ENCODE measurements at regions not wholly inside any gene's neighbourhood (a gene's known extent, or its start where the extent isn't known, plus 50 kb on each side); places are given as distances from the start of the nearest gene placed in this dataset.

- no peak overlapping the region for H3K27ac ChIP-seq
- TF ChIP-seq CTCF (conservative IDR thresholded peaks at IDR 0.05; ENCODE audit: low read depth), result no peak
- POLR2A ChIA-PET (ENCODE audit: low non-redundant PET), result no interaction called here
These were observed 68.7 kb upstream of the PRDM1 start for GRCh38 chr6:106017454-106017853.

GRCh38 chr6:106014955-106015354, 71.2 kb upstream of the PRDM1 start:
- no peak for DNase-seq (ENCODE audit: low spot score)
- H3K27ac ChIP-seq, result no peak overlapping the region
- CTCF ChIA-PET, result interaction anchor here (0.7 kb wide), 1 partner anchor 9 kb away, joined by 3 read pairs; no protein-coding TSS in a partner anchor
- POLR2A ChIA-PET (ENCODE audit: low non-redundant PET), result no interaction called here
- TF ChIP-seq CTCF (conservative IDR thresholded peaks at IDR 0.05; ENCODE audit: low read depth), result no peak

More at GRCh38 chr6:106017454-106017853, 68.7 kb upstream of the PRDM1 start:
- CTCF ChIA-PET, result interaction anchor here (0.6 kb wide), 1 partner anchor 209 kb away, joined by 3 read pairs; no protein-coding TSS in a partner anchor
- no peak for DNase-seq (ENCODE audit: low spot score)

- no peak for TF ChIP-seq CTCF (conservative IDR thresholded peaks at IDR 0.05; ENCODE audit: low read depth)
- CTCF ChIA-PET, result no interaction called here
- DNase-seq (ENCODE audit: low spot score), result no peak
- no peak overlapping the region for H3K27ac ChIP-seq
- POLR2A ChIA-PET (ENCODE audit: low non-redundant PET), result no interaction called here
These were observed 74.7 kb upstream of the PRDM1 start for GRCh38 chr6:106011476-106011875.

GRCh38 chr6:106005954-106006353, 80.2 kb upstream of the PRDM1 start:
- TF ChIP-seq CTCF (conservative IDR thresholded peaks at IDR 0.05; ENCODE audit: low read depth), result no peak
- CTCF ChIA-PET, result no interaction called here
- POLR2A ChIA-PET (ENCODE audit: low non-redundant PET), result no interaction called here
- no peak overlapping the region for H3K27ac ChIP-seq
- DNase-seq (ENCODE audit: low spot score), result no peak

GRCh38 chr6:106005013-106005412, 81.1 kb upstream of the PRDM1 start:
- CTCF ChIA-PET, result no interaction called here
- POLR2A ChIA-PET (ENCODE audit: low non-redundant PET), result no interaction called here

GRCh38 chr6:106003268-106003987, 82.7 kb upstream of the PRDM1 start:
- ChIA-PET CTCF (no interaction called here), POLR2A (ENCODE audit: low non-redundant PET) (no interaction called here)
- TF ChIP-seq CTCF (conservative IDR thresholded peaks at IDR 0.05; ENCODE audit: low read depth), result no peak
- no peak for DNase-seq (ENCODE audit: low spot score)
- H3K27ac ChIP-seq, result no peak overlapping the region

More at GRCh38 chr6:106005013-106005412, 81.1 kb upstream of the PRDM1 start:
- DNase-seq (ENCODE audit: low spot score), result no peak
- no peak overlapping the region for H3K27ac ChIP-seq
- no peak for TF ChIP-seq CTCF (conservative IDR thresholded peaks at IDR 0.05; ENCODE audit: low read depth)
